PFSK-1 (cell line): ENCODE measurements at regions not wholly inside any gene's neighbourhood (a gene's known extent, or its start where the extent isn't known, plus 50 kb on each side); places are given as distances from the start of the nearest gene placed in this dataset.

Experiments
- POLR2AphosphoS5 ChIP-seq: IDR thresholded peaks from 2 replicates; pipeline ENCODE4 v1.6.1; 2012; ENCODE audit warnings: low read depth, mild to moderate bottlenecking, control low read depth, low read length, moderate library complexity
- SIN3A ChIP-seq: IDR thresholded peaks from 2 replicates; pipeline ENCODE4 v1.6.1; 2012; ENCODE audit warnings: mild to moderate bottlenecking, low read length, moderate library complexity, borderline replicate concordance; ENCODE audit not compliant: insufficient read depth
- TAF1 ChIP-seq: IDR thresholded peaks from 2 replicates; pipeline ENCODE4 v1.6.1; 2012; ENCODE audit warnings: low read length, control low read depth, borderline replicate concordance; ENCODE audit not compliant: insufficient read depth
- TF ChIP-seq, protein P1 (sequence below), 2 experiments: IDR thresholded peaks; 2 replicates each; pipeline versions ENCODE4 v1.6.1 to v1.8.0; 2011 to 2012; ENCODE audit warnings: low read depth in 2 of 2, low read length in 2 of 2, control low read depth in 1 of 2, inconsistent platforms in 1 of 2, mild to moderate bottlenecking in 1 of 2, moderate library complexity in 1 of 2; ENCODE audit not compliant: insufficient read depth in 1 of 2

DNA sequence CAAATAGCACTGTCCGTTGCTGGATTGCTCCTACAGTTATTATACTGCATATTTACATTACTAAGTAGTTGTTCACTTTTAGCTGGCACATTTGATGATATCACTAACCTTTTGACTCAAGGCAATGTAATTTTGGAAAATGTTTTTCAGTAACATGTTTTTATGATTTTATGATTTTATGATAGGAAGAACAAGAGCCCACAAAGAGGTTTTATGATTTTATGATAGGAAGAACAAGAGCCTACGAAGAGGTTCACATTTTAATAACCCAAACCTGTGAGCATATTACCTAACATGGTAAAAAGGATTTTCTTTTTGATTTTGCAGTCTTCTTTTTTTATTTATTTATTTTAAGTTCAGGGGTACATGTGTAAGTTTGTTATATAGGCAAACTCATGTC lies 172.3 kb upstream of the TPM1 start:
- TF ChIP-seq SIN3A: no peak
- TF ChIP-seq POLR2AphosphoS5: no peak
- TF ChIP-seq, protein P1, sequence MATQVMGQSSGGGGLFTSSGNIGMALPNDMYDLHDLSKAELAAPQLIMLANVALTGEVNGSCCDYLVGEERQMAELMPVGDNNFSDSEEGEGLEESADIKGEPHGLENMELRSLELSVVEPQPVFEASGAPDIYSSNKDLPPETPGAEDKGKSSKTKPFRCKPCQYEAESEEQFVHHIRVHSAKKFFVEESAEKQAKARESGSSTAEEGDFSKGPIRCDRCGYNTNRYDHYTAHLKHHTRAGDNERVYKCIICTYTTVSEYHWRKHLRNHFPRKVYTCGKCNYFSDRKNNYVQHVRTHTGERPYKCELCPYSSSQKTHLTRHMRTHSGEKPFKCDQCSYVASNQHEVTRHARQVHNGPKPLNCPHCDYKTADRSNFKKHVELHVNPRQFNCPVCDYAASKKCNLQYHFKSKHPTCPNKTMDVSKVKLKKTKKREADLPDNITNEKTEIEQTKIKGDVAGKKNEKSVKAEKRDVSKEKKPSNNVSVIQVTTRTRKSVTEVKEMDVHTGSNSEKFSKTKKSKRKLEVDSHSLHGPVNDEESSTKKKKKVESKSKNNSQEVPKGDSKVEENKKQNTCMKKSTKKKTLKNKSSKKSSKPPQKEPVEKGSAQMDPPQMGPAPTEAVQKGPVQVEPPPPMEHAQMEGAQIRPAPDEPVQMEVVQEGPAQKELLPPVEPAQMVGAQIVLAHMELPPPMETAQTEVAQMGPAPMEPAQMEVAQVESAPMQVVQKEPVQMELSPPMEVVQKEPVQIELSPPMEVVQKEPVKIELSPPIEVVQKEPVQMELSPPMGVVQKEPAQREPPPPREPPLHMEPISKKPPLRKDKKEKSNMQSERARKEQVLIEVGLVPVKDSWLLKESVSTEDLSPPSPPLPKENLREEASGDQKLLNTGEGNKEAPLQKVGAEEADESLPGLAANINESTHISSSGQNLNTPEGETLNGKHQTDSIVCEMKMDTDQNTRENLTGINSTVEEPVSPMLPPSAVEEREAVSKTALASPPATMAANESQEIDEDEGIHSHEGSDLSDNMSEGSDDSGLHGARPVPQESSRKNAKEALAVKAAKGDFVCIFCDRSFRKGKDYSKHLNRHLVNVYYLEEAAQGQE (IDR thresholded peaks at IDR 0.05; ENCODE audit: insufficient read depth in 1 of 2, low read depth in 2 of 2, low read length in 2 of 2): no peak
- no peak for TF ChIP-seq TAF1
